Epidermal melanocyte (primary cell): ENCODE measurements at regions not wholly inside any gene's neighbourhood (a gene's known extent, or its start where the extent isn't known, plus 50 kb on each side); places are given as distances from the start of the nearest gene placed in this dataset.
"Not testable (repeated sequence)": the region's sequence is repeated elsewhere in the genome, so short reads cannot be mapped to it uniquely, and the experiment has no call there.

ENCODE experiments used
- DNase-seq: peaks from one replicate; pipeline ENCODE4 v3.0.0; 2011; ENCODE audit warnings: low spot score; ENCODE audit not compliant: insufficient read length

DNA sequence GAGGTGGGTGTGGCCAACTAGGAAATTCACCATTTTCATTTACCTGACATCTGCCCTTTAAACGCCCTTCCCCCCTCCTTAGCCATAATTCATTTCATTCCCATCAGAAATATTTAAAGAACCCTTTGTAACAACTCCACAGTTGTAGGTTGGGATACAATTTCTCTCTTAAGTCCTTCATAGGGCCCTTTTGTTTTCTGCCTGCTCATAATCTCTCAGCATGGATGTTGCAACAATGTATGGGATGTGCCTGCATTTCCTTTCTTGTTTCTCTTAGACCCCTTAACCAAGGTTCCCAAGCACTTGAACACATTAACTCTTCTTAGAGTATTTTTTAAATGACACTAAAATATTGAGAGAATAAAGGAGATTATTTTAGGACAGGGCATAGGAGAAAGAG, 51.7 kb upstream of the MYO10 start:
- DNase-seq: no peak

DNA sequence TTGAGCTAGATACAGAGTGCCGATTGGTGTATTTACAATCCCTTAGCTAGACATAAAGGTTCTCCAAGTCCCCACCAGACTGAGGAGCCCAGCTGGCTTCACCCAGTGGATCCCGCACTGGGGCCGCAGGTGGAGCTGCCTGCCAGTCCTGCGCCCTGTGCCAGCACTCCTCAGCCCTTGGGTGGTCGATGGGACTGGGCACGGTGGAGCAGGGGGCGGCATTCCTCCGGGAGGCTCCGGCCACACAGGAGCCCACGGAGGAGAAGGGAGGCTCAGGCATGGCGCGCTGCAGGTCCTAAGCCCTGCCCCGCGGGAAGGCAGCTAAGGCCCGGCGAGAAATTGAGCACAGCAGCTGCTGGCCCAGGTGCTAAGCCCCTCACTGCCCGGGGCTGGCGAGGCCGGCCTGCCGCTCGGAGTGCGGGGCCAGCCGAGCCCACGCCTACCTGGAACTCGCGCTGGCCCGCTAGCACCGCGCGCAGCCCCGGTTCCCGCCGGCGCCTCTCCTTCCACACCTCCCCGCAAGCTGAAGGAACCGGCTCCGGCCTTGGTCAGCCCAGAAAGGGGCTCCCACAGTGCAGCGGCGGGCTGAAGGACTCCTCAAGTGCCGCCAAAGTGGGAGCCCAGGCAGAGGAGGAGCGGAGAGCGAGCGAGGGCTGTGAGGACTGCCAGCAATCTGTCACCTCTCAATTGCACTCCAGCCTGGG, 54.9 kb upstream of the MYO10 start:
- DNase-seq: not testable (repeated sequence)

DNA sequence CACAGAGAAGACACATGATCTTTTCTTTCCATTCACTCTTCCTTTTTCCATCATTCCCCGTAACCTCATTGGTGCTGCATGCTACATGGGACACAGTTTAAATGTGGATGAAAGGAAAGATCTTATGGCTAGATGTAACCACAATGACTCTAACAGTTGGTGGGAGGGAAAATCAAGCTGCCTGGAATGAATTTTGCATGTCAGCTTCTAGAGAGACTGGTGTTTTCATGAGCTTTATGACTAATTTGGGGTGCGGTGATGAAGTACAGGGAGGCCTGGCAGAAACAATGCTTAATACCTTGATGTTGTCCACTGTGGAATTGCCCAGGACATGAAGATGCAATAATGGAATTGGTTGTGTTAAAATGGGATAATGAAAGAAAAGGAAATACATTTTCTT, 55.9 kb upstream of the MYO10 start:
- no peak for DNase-seq

DNA sequence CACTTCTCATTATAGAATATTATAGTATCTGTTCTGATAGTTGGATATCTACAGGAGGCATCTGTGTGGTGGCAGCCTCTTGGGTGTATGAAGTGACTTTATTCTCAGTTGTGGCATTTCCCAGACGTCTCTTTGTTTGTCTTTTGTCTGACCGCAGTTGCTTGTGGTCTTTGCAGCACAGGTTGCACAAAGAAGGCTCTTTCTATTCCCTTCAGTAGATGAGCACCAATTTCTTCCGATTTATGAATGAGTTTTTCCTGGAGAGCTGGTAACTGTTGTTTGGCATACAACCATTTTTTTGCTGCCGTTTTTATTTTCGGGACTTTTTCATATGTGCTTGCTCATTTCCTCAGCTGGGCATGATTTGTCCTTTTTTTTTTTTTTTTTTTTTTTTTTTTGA, 56.4 kb upstream of the MYO10 start:
- no peak for DNase-seq

DNA sequence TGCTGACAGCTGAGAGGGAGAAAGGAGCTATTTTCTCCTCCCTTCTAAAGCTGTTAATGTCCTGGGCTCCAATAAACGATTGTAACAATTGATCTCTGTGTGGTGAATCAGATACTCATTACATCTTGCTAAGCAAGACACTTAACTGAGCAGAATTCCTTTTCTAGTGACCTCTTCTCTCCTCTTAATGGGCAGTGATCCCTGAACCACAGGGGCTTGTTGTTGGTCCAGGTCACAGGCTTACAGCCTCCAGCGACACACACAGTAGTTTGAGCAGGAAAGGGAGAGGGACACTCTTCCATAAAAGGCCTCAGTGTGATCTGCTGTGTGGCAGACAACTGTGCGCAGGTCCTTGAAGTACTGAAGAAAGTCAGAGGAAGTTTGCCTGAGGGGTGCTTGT, 58.5 kb upstream of the MYO10 start:
- DNase-seq: no peak

DNA sequence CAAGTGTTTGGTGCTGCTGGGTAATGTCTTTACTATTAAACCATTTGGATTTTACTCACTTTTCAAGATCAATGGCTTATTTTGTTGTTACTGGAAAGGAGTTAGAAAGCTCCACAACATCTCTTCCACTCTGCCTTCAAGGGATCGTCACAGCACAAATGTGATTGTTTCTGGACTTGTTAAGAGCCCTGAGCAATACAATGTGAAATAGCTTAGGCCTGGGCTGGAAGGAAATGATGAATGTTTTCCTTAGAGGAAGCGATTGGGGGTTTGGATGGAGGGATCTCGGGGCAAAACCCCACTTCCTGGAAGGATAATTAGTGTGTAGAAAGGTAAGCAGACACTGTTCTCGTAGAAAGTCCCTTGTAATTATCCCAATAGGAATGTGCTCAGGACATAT, 59.3 kb upstream of the MYO10 start:
- DNase-seq: no peak

DNA sequence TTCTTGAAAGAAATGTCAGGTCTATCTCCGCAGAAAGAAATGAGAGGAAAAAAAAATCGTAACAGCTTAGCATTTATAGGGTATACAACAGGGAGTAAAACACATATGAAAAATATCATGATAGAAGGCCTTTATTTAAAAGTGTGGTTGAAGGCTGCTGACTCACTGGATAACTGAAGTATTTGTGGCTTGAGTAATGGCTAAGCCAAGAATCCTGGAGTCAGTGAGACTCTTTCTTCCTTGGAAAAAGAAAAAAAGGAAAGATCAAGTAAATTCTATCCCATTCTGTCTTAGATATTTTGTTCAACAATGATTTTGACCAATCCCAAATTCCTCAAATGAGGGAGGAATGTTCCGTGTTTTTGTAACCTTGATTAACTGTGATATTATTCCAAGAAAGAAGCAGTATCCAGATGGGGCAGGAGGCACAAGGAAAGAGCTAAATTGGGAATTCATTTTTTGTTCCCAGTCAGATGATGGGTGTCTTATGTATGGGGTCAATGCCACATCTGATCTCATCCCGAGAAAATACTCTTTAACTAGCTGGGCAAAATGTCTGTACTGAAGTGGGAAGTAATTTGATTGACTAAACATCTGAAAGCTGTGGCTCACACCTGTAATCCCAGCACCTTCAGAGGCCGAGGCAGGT, 64.3 kb upstream of the MYO10 start:
- DNase-seq: no peak

DNA sequence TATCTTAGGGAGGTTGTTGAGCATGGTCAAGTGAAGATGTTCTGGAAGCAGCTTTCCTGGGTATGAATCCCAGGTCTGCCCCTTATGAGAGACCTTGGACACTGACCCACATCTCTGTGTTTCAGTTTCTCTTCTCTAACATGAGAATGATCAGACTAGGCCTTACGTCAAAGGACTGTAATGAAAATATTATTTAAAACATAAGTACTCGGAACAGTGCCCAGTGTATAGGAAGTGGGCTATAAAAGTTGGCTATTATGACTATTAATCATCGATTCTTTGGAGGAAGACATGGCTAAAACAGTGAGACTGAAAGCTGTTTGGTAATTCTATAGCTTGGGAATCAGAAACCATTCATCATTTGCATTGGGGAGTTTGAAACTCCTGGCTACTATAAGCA, 65.3 kb upstream of the MYO10 start:
- DNase-seq: no peak

DNA sequence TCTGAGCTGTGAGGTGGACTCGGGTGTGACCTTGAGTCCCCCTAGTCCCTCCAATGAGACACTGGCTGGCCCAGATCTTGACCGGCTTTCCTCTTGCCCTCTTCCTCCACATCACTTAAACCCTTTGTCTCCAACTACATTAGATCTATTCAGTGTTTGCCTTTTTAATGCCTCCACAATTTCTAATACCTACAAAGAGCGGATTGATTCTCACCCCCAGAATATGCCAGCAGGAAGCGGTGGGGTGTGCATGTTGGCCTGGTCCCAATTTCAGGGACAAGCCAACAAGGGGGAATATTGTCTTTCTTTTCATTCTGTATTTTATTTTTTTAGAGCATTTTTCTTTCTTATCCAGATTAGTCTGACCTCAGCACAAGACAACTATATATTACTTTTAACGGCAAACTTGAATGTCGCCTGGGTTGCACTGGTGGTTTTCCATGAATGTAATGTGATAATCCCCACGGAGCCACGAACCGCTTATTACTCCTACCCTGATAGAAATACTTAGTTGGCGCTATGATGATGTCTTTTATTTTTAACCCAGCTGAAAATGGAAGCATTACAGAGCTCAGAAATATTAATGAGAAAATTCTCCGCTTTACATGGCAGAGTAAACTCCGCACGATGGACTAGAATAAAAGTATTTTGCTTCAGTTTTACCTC, 68.5 kb upstream of the MYO10 start:
- DNase-seq: no peak

DNA sequence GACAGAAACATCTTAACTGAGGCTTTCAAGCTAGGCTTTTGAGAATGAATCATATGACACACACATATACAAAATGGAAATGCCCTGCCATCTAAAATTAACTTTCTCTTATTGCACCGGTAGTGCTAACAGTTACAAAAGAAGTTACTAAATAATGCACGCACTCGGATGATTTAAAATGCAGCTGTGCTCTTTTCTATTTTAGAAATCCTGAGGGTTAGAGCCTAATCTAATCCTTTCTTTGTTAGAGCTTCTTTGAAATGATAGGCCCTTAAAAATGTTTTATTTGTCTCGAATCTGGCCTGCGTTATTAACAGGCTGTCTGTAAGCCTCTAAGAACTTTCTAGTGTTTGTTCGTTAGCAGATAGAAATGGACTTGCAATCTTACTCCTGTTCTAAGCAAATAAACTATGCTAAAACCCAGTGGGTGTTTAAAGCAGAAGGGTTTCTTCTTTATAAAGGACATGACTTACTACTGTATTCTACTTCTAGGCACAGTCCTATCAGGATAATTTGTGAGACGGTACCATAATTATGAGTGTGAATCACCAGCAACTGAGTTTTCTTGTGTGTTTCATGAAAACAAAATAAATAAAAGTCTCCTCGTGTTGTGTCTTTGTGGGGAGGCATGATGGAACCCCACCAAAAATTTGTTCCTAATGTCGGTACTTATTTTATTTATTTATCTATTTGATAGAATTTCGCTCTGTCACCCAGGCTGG, 69.2 kb upstream of the MYO10 start:
- DNase-seq: no peak

DNA sequence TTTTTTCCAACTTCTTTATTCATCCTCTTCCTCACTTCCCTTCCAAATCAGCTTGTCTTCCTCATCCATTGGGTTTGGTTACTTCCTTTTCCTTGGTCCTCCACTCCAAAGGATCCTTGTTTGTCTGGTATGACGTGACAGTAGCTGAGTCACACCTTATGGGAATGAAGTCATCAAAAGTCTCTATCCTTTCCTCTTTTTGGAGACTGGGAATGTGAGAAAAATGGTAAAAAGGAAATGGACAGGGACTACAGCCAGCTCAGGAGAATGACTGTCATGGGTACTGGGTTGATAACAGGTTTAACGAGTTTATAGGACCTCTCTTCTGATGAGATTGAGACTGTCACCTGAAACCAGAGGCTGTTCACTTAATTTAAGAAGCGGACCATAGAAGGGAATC, 76.2 kb upstream of the MYO10 start:
- no peak for DNase-seq

DNA sequence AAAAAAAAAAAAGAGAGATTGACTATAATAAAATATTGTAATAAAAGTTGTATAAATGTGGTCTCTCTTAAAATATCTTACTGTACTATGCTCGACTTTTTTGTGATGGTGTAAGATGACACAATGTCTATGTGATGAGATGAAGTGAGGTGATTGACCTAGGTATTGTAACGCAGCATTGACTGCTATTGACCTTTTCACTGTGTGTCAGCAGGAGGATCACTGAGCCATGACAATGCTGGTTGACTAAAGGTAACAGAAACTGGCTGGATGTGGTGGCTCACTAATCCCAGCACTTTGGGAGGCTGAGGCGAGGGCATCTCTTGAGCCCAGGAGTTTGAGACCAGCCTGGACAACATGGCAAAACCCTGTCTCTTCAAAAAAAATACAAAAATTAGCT, 78.6 kb upstream of the MYO10 start:
- DNase-seq: no peak

DNA sequence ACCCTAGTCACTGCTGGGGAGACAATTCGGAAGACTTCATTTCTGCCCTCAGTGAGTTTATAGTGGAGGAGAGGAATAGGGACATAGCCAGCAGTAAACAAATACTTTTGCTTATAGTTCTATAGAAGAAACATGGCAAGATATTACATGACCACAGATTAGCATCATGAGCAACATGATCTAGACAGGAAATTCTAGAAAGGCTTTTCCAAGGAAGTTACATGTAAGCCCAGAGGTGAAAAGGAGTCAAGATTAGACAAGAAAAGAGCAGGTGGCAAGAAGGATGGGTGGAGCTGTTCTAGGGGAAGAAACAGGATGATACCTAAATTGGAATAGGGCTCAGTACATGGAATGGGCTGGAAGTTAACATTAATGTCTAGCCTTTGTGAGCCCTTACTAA, 82.8 kb upstream of the MYO10 start:
- no peak for DNase-seq

DNA sequence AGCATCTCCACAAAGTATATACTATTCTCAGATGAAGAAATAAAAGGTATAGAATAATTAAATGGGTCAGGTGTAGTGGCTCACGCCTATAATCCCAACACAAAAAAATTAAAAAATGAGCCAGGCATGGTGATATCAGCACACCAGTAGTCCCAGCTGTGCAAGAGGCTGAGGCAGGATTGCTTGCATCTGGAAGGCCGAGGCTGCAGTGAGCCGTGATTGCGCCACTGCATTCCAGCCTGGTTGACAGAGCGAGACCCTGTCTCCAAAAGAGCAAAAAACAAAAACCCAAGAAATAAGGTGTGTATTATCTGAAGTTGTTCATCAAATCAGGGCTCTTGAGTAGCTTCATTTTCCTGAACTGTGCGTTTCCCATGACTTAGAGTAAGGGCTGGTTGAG, 83.2 kb upstream of the MYO10 start:
- no peak for DNase-seq

DNA sequence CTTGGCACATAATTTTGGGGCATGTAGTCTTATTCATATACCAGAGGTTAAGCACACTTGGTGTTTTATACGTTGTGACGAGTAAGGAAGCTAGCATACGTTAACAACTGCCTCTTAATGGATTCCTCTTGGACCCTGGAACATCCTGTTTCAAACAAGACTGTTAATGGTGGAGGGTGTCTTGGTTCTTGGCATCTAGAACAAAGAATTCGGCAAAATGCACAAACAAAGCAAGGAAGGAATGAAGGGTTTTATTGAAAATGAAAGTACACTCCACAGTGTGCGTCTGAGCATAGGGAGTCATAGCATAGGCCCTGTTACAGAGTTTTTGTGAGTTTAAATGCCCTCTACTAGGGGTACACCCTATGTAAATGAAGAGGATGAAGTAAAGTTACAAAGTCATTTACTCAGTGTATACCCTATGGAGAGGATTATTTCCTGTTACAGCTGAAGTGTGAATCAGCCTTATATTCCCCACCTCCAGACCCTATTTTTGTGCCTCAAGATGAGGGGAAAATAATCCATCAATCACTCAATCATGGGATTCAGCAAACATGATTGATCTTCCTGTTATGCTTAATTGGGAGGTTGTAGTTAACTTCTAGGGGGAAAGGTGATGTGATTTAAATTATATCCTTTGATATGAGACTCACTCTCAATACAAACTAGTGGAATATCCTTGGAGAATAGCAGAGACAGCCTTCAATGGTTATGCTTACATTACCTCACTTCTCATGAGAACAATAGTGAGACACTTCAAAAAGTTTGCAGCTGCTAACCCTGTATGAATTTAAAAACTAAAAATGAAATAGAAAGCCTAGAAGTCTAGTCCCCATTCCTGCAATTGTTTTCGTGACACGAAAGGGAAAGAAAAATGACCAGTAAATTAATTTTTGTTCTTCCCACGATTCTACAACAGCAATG, 84.9 kb upstream of the MYO10 start:
- DNase-seq: no peak

DNA sequence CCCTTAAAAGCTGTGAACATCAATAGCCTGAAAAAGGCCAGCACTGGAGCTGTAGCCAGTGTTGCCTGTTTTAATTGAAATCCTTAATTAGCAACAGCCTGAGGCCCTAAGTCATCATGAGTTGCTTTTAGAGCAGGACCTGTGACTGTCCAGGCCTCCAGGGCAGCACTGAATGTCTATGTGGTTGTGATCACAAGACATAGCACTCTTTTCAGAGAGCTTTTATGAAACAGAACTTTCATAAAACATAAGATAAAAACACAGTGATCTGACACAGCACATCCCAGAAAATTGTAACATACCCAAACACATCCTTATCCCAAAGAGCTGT, 85.5 kb upstream of the MYO10 start:
- peak; percentile 49 for DNase-seq

DNA sequence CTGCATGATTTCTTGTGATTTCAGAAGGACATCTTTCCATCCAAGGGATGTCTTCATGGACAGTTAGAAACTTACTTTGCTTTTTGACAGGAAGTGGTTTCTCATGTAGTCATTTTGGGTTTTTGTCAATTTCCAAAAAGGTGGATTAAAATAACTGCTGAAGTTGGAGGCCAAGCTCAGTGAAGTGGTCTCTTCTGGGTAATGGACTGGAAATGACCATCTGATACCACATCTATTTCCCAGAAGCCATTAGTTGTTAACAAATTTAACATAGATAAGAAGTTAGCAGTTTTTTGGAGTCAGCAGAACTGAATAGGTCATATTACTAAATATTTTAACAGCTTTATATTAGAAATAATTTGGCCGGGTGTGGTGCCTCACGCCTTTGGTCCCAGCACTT, 86.2 kb upstream of the MYO10 start:
- no peak for DNase-seq

DNA sequence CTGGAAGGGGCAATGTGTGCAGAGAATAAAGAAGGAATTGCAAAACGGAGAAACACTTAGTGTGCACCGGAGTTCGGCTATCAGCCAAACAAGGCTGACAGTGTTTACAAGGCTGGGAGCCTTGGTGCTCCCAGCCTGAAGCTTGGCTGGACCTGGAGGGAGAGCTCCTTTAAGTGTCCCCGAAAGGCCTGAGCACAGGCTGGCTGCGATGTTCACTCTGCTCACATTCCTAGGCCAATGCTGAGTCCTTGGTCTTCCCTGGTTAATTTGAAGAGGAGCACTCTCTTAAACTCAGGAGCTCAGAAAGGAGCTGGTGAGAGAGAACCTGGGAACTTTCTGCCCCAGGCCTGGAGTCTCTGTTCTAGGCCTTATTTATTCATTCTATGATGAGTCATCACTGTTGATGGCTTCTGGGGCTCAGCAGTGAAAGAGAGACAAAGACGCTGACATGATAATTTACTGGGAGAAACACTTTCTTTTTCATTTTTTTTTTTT, 88.6 kb upstream of the MYO10 start:
- peak; percentile 41 for DNase-seq

DNA sequence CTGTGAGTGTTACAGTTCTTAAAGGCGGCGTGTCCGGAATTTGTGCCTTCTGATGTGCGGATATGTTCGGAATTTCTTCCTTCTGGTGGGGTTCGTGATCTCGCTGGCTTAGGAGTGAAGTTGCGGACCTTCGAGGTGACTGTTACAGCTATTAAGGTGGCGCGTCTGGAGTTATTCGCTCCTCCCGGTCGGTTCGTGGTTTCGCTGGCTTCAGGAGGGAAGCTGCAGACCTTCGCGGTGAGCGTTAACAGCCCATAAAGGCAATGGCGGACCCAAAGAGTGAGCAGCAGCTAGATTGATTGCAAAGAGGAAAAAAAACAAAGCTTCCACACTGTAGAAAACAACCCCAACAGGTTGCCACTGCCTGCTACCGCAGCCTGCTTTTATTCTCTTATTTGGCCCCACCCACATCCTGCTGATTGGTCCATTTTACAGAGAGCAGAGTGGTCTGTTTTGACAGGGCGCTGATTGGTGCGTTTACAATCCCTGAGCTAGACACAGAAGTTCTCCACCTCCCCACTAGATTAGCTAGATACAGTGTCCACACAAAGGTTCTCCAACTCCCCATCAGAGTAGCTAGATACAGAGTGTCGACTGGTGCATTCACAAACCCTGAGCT, 95.7 kb upstream of the MYO10 start:
- not testable (repeated sequence) for DNase-seq

DNA sequence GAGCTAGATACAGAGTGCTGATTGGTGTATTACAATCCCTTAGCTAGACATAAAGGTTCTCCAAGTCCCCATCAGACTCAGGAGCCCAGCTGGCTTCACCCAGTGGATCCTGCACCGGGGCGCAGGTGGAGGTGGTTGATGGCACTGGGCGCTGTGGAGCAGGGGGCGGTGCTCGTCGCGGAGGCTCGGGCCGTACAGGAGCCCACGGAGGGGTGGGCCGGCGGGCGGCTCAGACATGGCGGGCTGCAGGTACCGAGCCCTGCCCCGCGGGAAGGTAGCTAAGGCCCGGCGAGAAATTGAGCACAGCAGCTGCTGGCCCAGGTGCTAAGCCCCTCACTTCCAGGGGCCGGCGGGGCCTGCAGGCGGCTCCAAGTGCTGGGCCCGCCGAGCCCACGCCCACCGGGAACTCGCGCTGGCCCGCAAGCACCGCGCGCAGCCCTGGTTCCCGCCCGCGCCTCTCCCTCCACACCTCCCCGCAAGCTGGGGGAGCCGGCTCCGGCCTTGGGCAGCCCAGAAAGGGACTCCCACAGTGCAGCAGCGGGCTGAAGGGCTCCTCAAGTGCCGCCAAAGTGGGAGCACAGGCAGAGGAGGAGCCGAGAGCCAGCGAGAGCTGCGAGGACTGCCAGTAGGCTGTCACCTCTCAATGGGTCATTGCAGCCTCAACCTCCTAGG, 96.4 kb upstream of the MYO10 start:
- not testable (repeated sequence) for DNase-seq
